ENCODE measurements at regions not wholly inside any gene's neighbourhood (a gene's known extent, or its start where the extent isn't known, plus 50 kb on each side); places are given as distances from the start of the nearest gene placed in this dataset.
"Not testable (repeated sequence)": the region's sequence is repeated elsewhere in the genome, so short reads cannot be mapped to it uniquely, and the experiment has no call there.

GRCh38 chr6:44760116-44760515 lies 372.6 kb downstream of the CDC5L start:
- not testable (repeated sequence) for TF ChIP-seq CTCF, POLR2A (IDR thresholded peaks at IDR 0.05)
